ENCODE measurements at regions not wholly inside any gene's neighbourhood (a gene's known extent, or its start where the extent isn't known, plus 50 kb on each side); places are given as distances from the start of the nearest gene placed in this dataset.

DNA sequence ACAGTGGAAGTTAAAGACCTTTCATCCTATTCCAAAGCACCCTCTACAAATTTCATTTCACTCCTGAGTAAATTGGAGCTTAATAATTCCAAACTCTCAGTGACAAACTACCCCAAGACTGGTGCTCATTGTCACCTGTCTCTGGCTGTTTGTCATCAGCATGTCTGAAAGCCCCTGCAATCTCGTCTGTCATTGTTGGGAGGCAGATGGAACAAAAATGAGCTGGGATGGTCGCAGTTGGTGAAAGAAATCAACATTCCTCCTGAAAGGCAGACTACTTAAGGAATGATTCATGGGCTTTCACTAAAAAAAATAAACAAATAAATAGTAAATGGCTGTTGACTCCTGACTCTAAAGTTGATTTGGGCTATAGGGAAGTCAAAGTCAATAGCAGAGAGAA lies 69.7 kb upstream of the PALS2 start:
- H3K36me3 Mint-ChIP-seq (ENCODE audit: low read depth) = no peaks in the 10 kb centered on the region
- no peaks in the 10 kb centered on the region for H3K9me3 Mint-ChIP-seq (ENCODE audit: low read depth)
- H3K4me3 Mint-ChIP-seq (ENCODE audit: unreplicated experiment) = no peak overlapping the region
- H3K4me1 Mint-ChIP-seq (ENCODE audit: low read depth) = peaks cover 29% of the 10 kb centered on the region
- TF ChIP-seq, protein P1, sequence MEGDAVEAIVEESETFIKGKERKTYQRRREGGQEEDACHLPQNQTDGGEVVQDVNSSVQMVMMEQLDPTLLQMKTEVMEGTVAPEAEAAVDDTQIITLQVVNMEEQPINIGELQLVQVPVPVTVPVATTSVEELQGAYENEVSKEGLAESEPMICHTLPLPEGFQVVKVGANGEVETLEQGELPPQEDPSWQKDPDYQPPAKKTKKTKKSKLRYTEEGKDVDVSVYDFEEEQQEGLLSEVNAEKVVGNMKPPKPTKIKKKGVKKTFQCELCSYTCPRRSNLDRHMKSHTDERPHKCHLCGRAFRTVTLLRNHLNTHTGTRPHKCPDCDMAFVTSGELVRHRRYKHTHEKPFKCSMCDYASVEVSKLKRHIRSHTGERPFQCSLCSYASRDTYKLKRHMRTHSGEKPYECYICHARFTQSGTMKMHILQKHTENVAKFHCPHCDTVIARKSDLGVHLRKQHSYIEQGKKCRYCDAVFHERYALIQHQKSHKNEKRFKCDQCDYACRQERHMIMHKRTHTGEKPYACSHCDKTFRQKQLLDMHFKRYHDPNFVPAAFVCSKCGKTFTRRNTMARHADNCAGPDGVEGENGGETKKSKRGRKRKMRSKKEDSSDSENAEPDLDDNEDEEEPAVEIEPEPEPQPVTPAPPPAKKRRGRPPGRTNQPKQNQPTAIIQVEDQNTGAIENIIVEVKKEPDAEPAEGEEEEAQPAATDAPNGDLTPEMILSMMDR (IDR thresholded peaks at IDR 0.05) = no peak
- H3K27me3 Mint-ChIP-seq (ENCODE audit: low read depth) = no peaks in the 10 kb centered on the region
- no peak overlapping the region for H3K27ac Mint-ChIP-seq (ENCODE audit: unreplicated experiment)
- DNase-seq (ENCODE audit: low spot score) = no peak

DNA sequence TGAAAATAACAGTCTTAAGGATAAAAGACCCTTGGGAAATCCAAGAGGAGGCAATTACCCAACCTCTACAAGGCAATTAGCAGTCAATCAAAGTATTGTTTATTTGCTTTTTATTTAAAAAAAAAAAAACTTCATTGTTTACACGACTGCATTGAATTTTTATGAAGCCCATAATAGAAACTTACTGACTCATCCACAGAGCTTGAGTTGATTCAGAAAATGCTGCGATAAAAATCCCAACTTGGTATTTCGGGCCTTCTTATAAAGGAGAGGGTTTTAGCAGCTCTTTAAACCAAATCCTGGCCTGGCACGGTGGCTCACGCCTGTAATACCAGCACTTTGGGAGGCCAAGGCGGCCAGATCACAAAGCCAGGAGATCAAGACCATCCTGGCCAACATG lies 69.2 kb upstream of the PALS2 start:
- no peak overlapping the region for H3K4me3 Mint-ChIP-seq (ENCODE audit: unreplicated experiment)
- DNase-seq (ENCODE audit: low spot score) = no peak
- H3K4me1 Mint-ChIP-seq (ENCODE audit: low read depth) = peaks cover 24% of the 10 kb centered on the region
- H3K27ac Mint-ChIP-seq (ENCODE audit: unreplicated experiment) = no peak overlapping the region
- no peaks in the 10 kb centered on the region for H3K27me3 Mint-ChIP-seq (ENCODE audit: low read depth)
- TF ChIP-seq, protein P1 (IDR thresholded peaks at IDR 0.05) = no peak
- no peaks in the 10 kb centered on the region for H3K9me3 Mint-ChIP-seq (ENCODE audit: low read depth)
- no peaks in the 10 kb centered on the region for H3K36me3 Mint-ChIP-seq (ENCODE audit: low read depth)

DNA sequence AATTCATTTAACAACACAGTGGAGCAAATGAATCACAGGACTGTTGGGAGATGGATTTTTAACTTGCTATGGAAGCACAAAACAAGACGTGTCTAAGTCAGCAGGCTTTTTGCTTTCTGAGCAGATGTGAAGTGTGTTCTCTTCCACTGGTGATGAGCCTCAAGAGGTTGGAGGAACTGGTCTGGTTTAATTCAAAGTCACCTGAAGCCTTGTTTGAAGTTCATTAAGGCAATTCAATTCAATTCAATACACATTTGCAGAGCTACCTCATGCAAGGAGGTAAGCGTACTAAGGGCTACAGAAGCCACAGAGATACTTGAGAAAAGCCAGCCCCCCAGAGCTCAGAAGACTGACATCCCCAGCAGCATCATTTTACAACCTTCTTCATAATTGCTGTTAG lies 68.4 kb upstream of the PALS2 start:
- no peaks in the 10 kb centered on the region for H3K27me3 Mint-ChIP-seq (ENCODE audit: low read depth)
- TF ChIP-seq, protein P1 (IDR thresholded peaks at IDR 0.05) = no peak
- H3K36me3 Mint-ChIP-seq (ENCODE audit: low read depth) = no peaks in the 10 kb centered on the region
- no peaks in the 10 kb centered on the region for H3K9me3 Mint-ChIP-seq (ENCODE audit: low read depth)
- H3K4me3 Mint-ChIP-seq (ENCODE audit: unreplicated experiment) = no peak overlapping the region
- H3K27ac Mint-ChIP-seq (ENCODE audit: unreplicated experiment) = no peak overlapping the region
- DNase-seq (ENCODE audit: low spot score) = no peak
- peaks cover 20% of the 10 kb centered on the region for H3K4me1 Mint-ChIP-seq (ENCODE audit: low read depth)

DNA sequence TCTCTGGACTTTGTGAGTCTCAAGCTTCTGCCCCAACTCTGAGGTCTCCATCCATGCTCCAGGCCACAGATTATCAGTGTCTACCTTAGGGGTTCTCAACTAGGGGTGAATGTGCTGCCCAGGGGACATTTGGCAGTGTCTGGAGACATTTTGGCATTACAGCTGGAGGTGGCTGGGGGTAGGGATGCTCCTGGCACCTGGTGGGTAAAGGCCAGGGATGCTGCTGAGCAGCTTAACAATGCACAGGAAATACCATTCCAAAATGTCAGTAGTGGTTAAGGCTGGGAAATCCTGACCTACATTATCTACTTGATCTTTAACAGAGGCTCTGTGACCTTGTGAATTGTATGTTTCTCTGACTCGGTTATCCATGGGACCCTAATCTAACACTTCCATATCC lies 67.3 kb upstream of the PALS2 start:
- H3K27ac Mint-ChIP-seq (ENCODE audit: unreplicated experiment) = no peak overlapping the region
- no peak overlapping the region for H3K4me3 Mint-ChIP-seq (ENCODE audit: unreplicated experiment)
- H3K36me3 Mint-ChIP-seq (ENCODE audit: low read depth) = no peaks in the 10 kb centered on the region

DNA sequence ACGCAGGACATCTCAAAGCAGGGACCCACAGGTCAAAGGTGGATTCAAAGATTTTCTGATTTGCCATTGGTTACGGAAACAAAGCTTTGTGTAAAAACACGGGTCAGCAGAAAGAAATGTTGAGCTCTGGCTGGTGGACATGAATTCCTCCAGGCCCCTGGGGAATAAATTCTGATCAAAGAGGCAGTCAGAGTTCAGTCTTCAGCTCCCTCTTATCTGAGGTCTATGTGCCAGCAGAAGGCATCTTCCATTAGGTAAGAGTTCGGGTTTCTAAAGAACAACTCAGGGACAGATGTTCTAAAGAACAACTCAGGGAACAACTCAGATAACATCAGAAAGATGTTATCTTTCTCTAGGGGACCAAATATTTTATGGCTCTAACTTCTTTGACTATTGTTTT lies 64.9 kb upstream of the PALS2 start:
- no peak overlapping the region for H3K27ac Mint-ChIP-seq (ENCODE audit: unreplicated experiment)
- no peaks in the 10 kb centered on the region for H3K9me3 Mint-ChIP-seq (ENCODE audit: low read depth)
- TF ChIP-seq, protein P1 (IDR thresholded peaks at IDR 0.05) = no peak
- H3K4me1 Mint-ChIP-seq (ENCODE audit: low read depth) = peaks cover 5% of the 10 kb centered on the region
- H3K4me3 Mint-ChIP-seq (ENCODE audit: unreplicated experiment) = no peak overlapping the region
- H3K27me3 Mint-ChIP-seq (ENCODE audit: low read depth) = no peaks in the 10 kb centered on the region
- DNase-seq (ENCODE audit: low spot score) = no peak
- H3K36me3 Mint-ChIP-seq (ENCODE audit: low read depth) = no peaks in the 10 kb centered on the region

More for the DNA sequence above, 67.3 kb upstream of the PALS2 start:
- no peak for DNase-seq (ENCODE audit: low spot score)
- TF ChIP-seq, protein P1 (IDR thresholded peaks at IDR 0.05) = no peak
- Mint-ChIP-seq H3K27me3 (ENCODE audit: low read depth) (no peaks in the 10 kb centered on the region), H3K4me1 (ENCODE audit: low read depth) (peaks cover 12% of the 10 kb centered on the region), H3K9me3 (ENCODE audit: low read depth) (no peaks in the 10 kb centered on the region)

All from chondrocyte (in vitro differentiated cells).